Keratinocyte (primary cell): ENCODE measurements at regions not wholly inside any gene's neighbourhood (a gene's known extent, or its start where the extent isn't known, plus 50 kb on each side); places are given as distances from the start of the nearest gene placed in this dataset.

Experiments
- CTCF ChIP-seq, 3 experiments: IDR thresholded peaks in 1 of 3; conservative IDR thresholded peaks in 1 of 3; optimal IDR thresholded peaks in 1 of 3; 2 replicates in 2 of 3; 3 replicates in 1 of 3; pipeline versions ENCODE3 to v1.5.1; 2011; ENCODE audit warnings: low read length in 3 of 3, mild to moderate bottlenecking in 3 of 3, moderate library complexity in 2 of 3, control low read depth in 1 of 3, inconsistent platforms in 1 of 3; ENCODE audit not compliant: insufficient read depth in 2 of 3; ENCODE audit errors: extremely low read depth in 1 of 3
- EZH2 ChIP-seq: IDR thresholded peaks from one replicate; pipeline ENCODE4 v1.6.1; 2012; ENCODE audit warnings: inconsistent platforms, mild to moderate bottlenecking, low read length, moderate library complexity

- TF ChIP-seq CTCF (optimal IDR thresholded peaks at IDR 0.05 in 1 of 3, IDR thresholded peaks at IDR 0.05 in 1 of 3, conservative IDR thresholded peaks at IDR 0.05 in 1 of 3; ENCODE audit: extremely low read depth in 1 of 3, insufficient read depth in 2 of 3, low read length in 3 of 3) (no peak), EZH2 (no peak)
Measured at GRCh38 chr2:207236156-207236935, 70.6 kb upstream of the KLF7 start.
